IgD-negative memory B cell (primary cell): ENCODE measurements at regions not wholly inside any gene's neighbourhood (a gene's known extent, or its start where the extent isn't known, plus 50 kb on each side); places are given as distances from the start of the nearest gene placed in this dataset.
A peak's percentile ranks its signal among the peaks of the same experiment; 100 is the strongest.

Source experiments
- H3K27ac Mint-ChIP-seq, 3 donors: one replicate each; pipeline ENCODE4 v1.8.0; 2020 to 2022; ENCODE audit warnings: mild to moderate bottlenecking in 3 of 3, mixed read lengths in 3 of 3, moderate library complexity in 1 of 3
- H3K27me3 Mint-ChIP-seq: one replicate; pipeline ENCODE4 v1.8.0; 2021; ENCODE audit warnings: mixed read lengths
- H3K36me3 Mint-ChIP-seq: one replicate; pipeline ENCODE4 v1.8.0; 2020; ENCODE audit warnings: mild to moderate bottlenecking, mixed read lengths
- H3K4me1 Mint-ChIP-seq, 3 donors: one replicate each; pipeline ENCODE4 v1.8.0; 2020 to 2022; ENCODE audit warnings: mixed read lengths in 3 of 3, mild to moderate bottlenecking in 1 of 3
- H3K4me3 Mint-ChIP-seq, 4 donors: one replicate each; pipeline ENCODE4 v1.8.0; 2020 to 2022; ENCODE audit warnings: mild to moderate bottlenecking in 4 of 4, mixed read lengths in 4 of 4, moderate library complexity in 3 of 4
- H3K9me3 Mint-ChIP-seq, 3 donors: one replicate each; pipeline ENCODE4 v1.8.0; 2020 to 2021; ENCODE audit warnings: mixed read lengths in 3 of 3, mild to moderate bottlenecking in 1 of 3

DNA sequence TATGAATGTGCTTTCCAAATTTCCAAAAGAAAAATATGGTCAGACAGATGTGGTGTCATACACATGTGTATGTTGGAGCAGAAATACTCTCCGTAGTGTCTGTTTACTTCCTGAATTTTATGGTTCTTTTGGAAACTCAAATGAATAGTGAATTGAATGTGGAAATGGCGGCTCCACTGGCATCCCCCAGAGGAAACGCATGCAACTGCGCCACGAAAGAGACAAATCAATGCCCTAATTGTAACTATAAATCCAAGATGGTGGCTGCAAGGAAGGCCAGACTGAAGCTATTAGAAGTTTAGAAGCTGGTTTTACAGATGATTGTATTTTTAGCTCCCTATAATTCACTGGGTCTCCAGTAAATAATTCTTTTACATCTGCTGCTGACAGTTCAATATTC lies 246.7 kb downstream of the FGFR2 start:
- H3K36me3 Mint-ChIP-seq = no peaks in the 10 kb centered on the region
- no peak overlapping the region for H3K4me3 Mint-ChIP-seq
- H3K27me3 Mint-ChIP-seq = no peaks in the 10 kb centered on the region
- peaks cover 0 to 9% (median 1%) of the 10 kb centered on the region in 3 donors for H3K9me3 Mint-ChIP-seq
- H3K27ac Mint-ChIP-seq = no peak overlapping the region
- no peaks in the 10 kb centered on the region for H3K4me1 Mint-ChIP-seq

DNA sequence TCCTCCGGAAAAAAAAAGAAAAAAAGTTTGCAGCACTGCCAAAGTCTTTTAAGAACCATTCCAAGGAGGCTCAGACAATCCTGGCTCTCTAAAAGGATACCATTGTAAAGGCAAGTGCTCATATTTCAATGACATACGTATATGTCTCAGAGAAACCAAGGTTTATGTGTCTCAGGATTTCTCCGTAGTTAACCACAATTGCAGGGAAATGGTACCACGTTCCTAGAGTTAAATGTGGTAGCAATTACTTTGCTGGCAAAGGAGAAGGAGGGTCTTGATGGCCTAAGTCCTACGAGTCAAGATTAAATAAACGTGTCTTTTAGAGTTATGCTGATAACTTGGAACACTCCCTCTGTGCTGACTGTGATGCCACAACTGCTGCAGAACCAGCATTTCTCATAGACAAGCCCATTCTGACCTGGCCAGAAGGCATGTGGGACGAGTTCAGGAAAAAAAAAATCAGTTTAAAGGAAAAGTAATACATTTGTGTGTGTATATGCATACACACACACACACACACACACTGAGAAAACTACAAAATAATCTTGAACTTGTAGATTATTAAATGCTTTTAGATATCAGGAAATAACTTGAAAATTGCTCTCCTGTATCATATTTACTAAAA lies 245.9 kb downstream of the FGFR2 start:
- Mint-ChIP-seq H3K9me3 (peaks cover 0 to 5% (median 1%) of the 10 kb centered on the region in 3 donors), H3K27ac (no peak overlapping the region), H3K27me3 (no peaks in the 10 kb centered on the region), H3K4me1 (no peaks in the 10 kb centered on the region), H3K36me3 (no peaks in the 10 kb centered on the region), H3K4me3 (peak overlapping the region in 1 of 4 donors; percentile 32)

DNA sequence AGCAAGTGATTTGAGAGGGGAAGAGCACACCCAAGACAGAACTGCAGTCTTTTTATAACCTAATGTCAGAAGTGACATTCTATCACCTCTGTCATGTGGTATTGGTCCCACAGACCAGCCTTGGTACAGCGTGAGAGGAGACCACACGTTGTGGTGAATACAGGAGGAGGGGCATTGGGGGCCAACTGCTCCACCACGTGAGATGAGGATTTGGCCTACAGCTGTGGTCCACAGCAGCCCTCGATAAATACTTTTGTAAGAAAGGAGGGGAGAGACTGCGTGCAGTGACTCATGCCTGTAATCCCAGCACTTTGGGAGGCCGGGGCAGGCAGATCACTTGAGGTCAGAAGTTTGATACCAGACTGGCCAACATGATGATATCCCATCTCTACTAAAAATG lies 243.1 kb downstream of the FGFR2 start:
- no peaks in the 10 kb centered on the region for H3K36me3 Mint-ChIP-seq
- H3K27ac Mint-ChIP-seq = no peak overlapping the region
- H3K9me3 Mint-ChIP-seq = peaks cover 0 to 5% (median 3%) of the 10 kb centered on the region in 3 donors
- H3K4me1 Mint-ChIP-seq = no peaks in the 10 kb centered on the region
- no peaks in the 10 kb centered on the region for H3K27me3 Mint-ChIP-seq
- no peak overlapping the region for H3K4me3 Mint-ChIP-seq

DNA sequence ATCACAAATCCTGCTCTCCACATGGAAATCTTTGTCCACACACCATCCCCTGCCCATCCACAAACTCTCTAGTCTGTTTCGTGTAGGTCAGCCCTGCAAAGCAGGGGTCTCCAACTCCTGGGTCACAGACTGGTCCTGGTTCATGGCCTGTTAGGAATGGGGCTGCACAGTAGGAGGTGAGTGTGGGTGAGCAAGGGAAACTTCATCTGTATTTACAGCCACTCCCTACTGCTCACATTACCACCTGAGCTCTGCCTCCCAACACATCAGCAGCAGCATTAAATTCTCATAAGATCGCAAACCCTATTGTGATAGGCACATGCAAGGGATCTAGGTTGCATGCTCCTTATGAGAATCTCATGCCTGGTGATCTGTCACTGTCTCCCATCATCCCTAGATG lies 242.1 kb downstream of the FGFR2 start:
- H3K9me3 Mint-ChIP-seq = peaks cover 0 to 5% (median 1%) of the 10 kb centered on the region in 3 donors
- H3K36me3 Mint-ChIP-seq = no peaks in the 10 kb centered on the region
- H3K27me3 Mint-ChIP-seq = no peaks in the 10 kb centered on the region
- H3K4me1 Mint-ChIP-seq = no peaks in the 10 kb centered on the region
- H3K4me3 Mint-ChIP-seq = no peak overlapping the region
- H3K27ac Mint-ChIP-seq = no peak overlapping the region

DNA sequence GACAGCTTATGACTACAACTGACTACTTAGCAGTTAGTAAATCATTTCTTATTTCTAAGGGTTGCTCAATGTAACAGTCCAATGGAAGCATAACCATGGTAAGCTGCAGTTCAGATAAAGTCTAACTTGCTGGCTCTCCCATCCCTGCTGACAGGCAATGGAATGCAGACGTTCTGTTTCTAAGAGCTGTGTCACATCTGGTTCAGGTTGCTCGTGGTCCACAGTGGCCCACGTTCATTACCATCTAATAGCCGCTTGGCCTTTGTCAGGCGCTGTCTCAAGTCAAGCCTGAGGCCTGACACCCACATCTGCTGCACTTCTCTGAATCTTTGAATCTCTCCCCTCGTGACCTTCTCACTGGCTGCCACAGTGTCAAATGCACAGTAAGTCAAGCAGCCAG lies 240.8 kb downstream of the FGFR2 start:
- H3K27ac Mint-ChIP-seq = peak overlapping the region in 1 of 3 donors; percentile 18
- no peaks in the 10 kb centered on the region for H3K36me3 Mint-ChIP-seq
- no peaks in the 10 kb centered on the region for H3K27me3 Mint-ChIP-seq
- H3K4me3 Mint-ChIP-seq = no peak overlapping the region
- peaks cover 0 to 5% (median 3%) of the 10 kb centered on the region in 3 donors for H3K9me3 Mint-ChIP-seq
- no peaks in the 10 kb centered on the region for H3K4me1 Mint-ChIP-seq

DNA sequence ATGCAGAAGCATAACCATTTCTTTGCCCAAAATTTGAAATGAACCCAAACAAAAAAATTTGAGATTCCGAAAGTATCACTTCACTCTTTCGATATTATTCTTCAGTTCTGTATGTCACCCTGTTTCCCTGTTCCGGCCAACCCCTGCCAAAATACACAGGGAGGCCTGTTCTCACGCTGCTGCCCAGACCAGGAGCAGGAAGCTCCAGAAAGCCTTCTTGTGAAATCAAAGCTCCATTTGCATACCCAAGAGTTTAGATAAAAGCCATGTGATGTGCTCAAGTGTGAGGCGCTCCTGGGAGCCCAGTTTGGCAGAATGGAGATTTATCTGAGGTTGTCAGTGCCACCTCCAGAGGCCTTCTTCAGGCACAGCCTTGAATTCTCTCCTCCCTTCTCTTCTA lies 236.2 kb downstream of the FGFR2 start:
- H3K27ac Mint-ChIP-seq = no peak overlapping the region
- H3K36me3 Mint-ChIP-seq = no peaks in the 10 kb centered on the region
- peaks cover 3 to 5% (median 4%) of the 10 kb centered on the region in 3 donors for H3K9me3 Mint-ChIP-seq

DNA sequence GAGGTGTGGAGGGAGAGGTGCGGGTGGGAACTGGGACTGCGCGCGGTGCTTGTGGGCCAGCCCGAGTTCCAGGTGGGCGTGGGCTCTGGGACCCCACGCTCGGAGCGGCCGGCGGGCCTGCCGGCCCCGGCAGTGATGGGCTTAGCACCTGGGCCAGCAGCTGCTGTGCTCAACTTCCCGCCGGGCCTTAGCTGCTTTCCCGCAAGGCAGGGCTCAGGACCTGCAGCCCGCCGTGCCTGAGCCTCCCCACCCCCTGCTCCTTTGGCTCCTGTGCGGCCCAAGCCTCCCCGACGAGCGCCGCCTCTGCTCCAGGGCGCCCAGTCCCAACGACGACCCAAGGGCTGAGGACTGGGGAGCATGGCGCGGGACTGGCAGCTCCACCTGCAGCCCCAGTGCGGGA lies 232.7 kb downstream of the FGFR2 start:
- H3K36me3 Mint-ChIP-seq = no peaks in the 10 kb centered on the region
- H3K27me3 Mint-ChIP-seq = no peaks in the 10 kb centered on the region

More for the DNA sequence above, 236.2 kb downstream of the FGFR2 start:
- Mint-ChIP-seq H3K4me3 (no peak overlapping the region), H3K27me3 (no peaks in the 10 kb centered on the region), H3K4me1 (no peaks in the 10 kb centered on the region)

DNA sequence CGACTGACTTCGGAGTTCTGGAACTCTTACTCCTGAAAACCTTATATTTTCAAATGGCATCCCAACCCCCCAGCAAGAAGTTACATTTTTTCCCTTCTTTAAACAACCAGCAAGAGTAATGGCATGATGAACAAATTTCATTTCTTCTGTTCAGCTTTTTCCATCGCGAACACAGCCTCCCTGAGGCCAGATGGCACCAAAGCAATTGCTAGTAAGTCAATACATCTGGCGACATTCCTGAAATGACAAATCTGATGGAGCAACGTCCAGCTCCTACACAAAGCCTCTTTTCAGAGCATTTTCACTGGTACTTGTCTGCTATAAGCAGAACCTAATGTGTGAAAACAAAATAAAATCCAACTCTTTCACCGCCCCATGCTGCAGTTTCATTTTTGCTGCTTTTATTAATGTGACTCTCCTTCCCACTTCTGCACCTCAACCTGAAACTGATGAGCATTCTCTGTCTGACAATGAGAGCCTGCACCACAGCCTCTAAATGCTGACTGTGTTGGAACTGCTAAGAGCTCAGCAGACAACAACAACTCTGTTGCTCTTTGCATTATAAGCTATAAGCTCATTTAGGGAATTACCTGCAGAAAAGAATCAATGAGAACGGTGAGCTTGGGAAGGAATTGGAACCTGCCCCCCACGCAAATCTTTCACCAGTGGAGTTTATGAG lies 229.8 kb downstream of the FGFR2 start:
- H3K4me1 Mint-ChIP-seq = no peaks in the 10 kb centered on the region
- H3K27me3 Mint-ChIP-seq = no peaks in the 10 kb centered on the region

More for the DNA sequence above, 232.7 kb downstream of the FGFR2 start:
- H3K9me3 Mint-ChIP-seq = peaks cover 2 to 4% (median 3%) of the 10 kb centered on the region in 3 donors
- no peak overlapping the region for H3K27ac Mint-ChIP-seq
- no peaks in the 10 kb centered on the region for H3K4me1 Mint-ChIP-seq
- H3K4me3 Mint-ChIP-seq = no peak overlapping the region

DNA sequence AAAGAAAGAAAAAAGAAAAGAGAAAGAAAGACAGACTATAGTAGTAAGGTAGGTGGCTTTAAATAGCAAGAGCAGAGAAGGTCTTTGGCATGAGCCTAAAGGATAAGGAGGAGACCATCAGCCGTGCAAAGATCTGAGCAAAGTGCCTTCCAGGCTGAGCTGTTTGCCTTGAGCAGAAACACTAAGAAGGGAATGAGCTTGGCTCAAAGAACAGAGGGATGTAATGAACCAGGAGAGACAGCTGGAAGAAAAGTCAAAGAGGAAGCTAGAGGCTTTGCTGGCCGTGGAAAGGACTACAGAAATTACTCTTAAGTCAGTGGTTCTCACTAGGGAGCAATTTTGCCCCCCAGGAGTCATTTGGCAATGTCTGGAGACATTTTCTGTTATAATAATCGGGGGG lies 228.6 kb downstream of the FGFR2 start:
- Mint-ChIP-seq H3K4me3 (no peak overlapping the region), H3K9me3 (peaks cover 0 to 5% (median 0%) of the 10 kb centered on the region in 3 donors), H3K4me1 (no peaks in the 10 kb centered on the region), H3K36me3 (no peaks in the 10 kb centered on the region), H3K27me3 (no peaks in the 10 kb centered on the region), H3K27ac (no peak overlapping the region)

More for the DNA sequence above, 229.8 kb downstream of the FGFR2 start:
- Mint-ChIP-seq H3K27ac (no peak overlapping the region), H3K4me3 (no peak overlapping the region), H3K36me3 (no peaks in the 10 kb centered on the region), H3K9me3 (peaks cover 0 to 3% (median 1%) of the 10 kb centered on the region in 3 donors)

DNA sequence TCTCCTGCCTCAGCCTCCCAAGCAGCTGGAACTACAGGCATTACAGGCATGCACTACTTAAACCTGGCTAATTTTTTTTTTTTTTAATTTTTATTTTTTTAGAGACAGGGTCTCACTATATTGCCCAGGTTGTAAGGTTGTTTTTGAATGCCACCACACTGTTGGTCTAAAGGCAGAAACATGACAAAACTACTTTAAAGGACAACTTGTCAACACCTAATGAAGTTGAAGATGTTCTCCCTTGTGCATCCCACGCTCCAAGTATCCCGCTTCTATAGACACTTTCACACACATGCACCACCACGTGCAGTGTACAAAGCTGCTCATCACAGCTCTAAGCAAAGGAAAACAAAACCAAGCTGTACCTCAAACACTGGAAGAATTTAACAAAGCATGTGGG lies 226.4 kb downstream of the FGFR2 start:
- no peak overlapping the region for H3K27ac Mint-ChIP-seq
- H3K27me3 Mint-ChIP-seq = no peaks in the 10 kb centered on the region
- H3K4me1 Mint-ChIP-seq = no peaks in the 10 kb centered on the region

DNA sequence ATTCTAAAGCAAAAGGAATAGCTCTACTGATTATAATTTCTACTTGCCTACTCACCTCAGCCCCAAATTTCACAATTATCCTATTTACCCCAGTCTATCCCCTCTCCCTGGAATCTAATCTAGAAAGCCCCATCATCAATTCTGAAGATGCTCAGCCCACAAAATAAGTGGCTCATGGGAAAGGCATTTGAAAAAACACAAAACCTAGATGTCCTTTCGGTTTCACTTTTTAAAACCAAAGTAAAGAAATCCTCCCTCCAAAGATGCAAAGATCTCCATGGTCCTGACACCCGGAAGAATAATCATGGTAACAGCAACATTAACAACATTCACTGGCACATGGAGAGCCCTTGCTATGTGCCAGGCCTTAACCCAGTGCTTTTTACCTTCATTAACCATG lies 224.8 kb downstream of the FGFR2 start:
- no peak overlapping the region for H3K4me3 Mint-ChIP-seq
- no peaks in the 10 kb centered on the region for H3K27me3 Mint-ChIP-seq
- H3K36me3 Mint-ChIP-seq = no peaks in the 10 kb centered on the region
- H3K4me1 Mint-ChIP-seq = no peaks in the 10 kb centered on the region
- no peak overlapping the region for H3K27ac Mint-ChIP-seq
- peaks cover 0 to 3% (median 0%) of the 10 kb centered on the region in 3 donors for H3K9me3 Mint-ChIP-seq

More for the DNA sequence above, 226.4 kb downstream of the FGFR2 start:
- Mint-ChIP-seq H3K4me3 (no peak overlapping the region), H3K9me3 (peaks cover 0 to 3% (median 0%) of the 10 kb centered on the region in 3 donors), H3K36me3 (no peaks in the 10 kb centered on the region)

DNA sequence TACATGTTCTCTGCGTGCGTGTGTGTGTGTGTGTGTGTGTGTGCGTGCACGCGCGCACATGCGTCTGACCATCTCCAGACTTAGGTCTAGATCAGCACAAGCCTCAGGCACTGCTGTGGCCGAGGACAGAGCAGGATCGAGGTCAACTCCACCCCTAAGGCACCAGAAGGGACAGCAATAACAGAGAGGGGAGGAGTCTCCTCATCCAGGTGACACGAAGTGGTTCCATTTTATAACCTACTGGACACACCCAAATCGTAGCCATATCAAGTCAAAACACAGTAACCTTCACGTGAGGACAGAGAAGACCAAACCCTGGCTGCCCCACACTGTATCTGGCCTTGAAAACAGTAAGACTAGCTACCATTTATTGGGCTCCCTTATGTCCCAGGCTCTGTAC lies 224.1 kb downstream of the FGFR2 start:
- H3K9me3 Mint-ChIP-seq = peaks cover 0 to 3% (median 0%) of the 10 kb centered on the region in 3 donors
- no peak overlapping the region for H3K4me3 Mint-ChIP-seq
- no peak overlapping the region for H3K27ac Mint-ChIP-seq
- no peaks in the 10 kb centered on the region for H3K27me3 Mint-ChIP-seq
- no peaks in the 10 kb centered on the region for H3K4me1 Mint-ChIP-seq
- no peaks in the 10 kb centered on the region for H3K36me3 Mint-ChIP-seq

DNA sequence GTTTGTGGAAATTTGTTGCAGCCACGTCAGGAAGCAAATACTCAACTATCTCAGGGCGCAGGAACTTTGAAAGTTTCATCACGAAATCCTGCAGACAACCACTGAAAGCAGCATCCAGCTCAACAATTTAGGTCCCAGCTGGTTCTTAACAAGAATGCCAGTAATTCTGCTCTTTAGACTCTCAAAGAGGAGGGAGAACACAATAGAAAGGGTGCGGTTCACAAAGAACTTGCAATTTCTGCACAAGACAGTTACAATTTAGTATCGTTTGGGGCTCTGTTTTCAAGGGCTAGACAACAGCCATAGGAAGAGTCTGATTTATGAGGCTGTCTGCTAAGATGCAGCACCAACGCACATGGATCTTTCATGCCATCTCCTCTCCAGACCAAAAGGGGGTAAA lies 223.1 kb downstream of the FGFR2 start:
- Mint-ChIP-seq H3K4me1 (no peaks in the 10 kb centered on the region), H3K27me3 (no peaks in the 10 kb centered on the region), H3K27ac (no peak overlapping the region), H3K9me3 (peaks cover 0 to 3% (median 2%) of the 10 kb centered on the region in 3 donors), H3K36me3 (no peaks in the 10 kb centered on the region), H3K4me3 (no peak overlapping the region)

DNA sequence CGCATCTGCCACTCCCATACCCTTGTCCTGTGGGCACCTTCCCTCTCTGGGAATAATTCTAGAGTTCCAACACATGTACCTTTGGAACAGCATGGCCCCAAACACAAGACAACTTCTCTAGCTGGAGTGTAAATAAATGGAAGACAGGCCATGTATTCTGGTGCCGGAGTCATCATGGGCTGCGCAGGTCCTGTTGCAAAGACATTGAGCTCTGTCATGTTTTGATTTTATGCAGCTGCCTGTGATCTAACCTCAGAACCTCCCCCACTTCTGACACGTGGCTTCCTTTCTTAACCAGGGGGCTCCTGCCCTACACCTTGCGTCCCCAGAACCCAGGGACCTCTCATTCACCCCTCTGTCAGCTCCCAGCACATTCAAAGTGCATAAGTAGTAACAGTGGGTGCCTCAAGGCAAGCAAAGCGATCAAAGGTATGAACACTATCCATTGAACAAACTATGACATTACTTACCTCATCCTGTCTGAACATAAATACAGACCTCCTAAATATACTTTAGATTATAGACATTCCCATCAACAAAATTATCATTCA lies 219.9 kb downstream of the FGFR2 start:
- peaks cover 0 to 6% (median 2%) of the 10 kb centered on the region in 3 donors for H3K9me3 Mint-ChIP-seq
- H3K4me3 Mint-ChIP-seq = no peak overlapping the region
- no peaks in the 10 kb centered on the region for H3K4me1 Mint-ChIP-seq
- H3K27ac Mint-ChIP-seq = no peak overlapping the region
- H3K27me3 Mint-ChIP-seq = no peaks in the 10 kb centered on the region
- H3K36me3 Mint-ChIP-seq = no peaks in the 10 kb centered on the region

DNA sequence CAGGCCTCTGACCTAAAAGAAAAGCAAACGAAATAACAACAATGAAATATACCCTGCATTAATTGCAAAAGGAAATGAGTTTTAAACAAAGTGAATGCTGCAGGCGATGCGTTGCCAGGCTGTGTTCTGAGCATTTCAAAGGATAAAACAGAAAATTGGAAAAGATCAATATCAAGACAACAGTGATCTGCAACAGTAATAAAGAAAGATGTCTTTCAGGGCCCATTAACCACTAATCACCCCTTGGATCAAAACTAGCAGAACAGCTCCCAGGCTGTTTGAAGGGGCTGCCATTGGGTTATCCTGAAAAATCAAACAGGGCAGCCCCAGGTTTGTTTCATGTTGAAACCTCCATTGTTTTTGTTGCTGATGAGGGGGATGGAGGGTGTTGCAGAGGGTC lies 219.2 kb downstream of the FGFR2 start:
- H3K36me3 Mint-ChIP-seq = no peaks in the 10 kb centered on the region
- H3K9me3 Mint-ChIP-seq = peaks cover 0 to 5% (median 2%) of the 10 kb centered on the region in 3 donors
- H3K27me3 Mint-ChIP-seq = no peaks in the 10 kb centered on the region
- H3K27ac Mint-ChIP-seq = no peak overlapping the region
- no peaks in the 10 kb centered on the region for H3K4me1 Mint-ChIP-seq
- H3K4me3 Mint-ChIP-seq = no peak overlapping the region

DNA sequence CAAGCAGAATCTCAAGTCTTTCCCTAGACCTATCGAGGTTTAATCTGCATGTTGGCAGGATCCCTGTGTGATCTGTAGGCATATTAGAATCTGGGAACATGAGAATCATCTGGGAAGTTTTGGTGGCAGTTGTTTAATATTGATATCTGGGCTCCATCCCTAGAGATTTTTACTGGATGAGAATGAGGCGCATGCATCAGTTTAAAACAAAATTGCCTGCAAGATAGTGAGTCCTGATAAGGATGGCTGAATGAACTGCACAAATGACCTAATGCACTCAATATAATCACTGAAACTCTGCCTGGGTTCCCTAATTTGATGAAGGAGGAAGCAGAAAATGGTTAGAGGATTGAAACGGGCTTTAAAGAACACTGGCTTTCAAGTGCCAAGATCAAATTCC lies 218.0 kb downstream of the FGFR2 start:
- Mint-ChIP-seq H3K4me1 (no peaks in the 10 kb centered on the region), H3K27ac (no peak overlapping the region), H3K27me3 (no peaks in the 10 kb centered on the region), H3K9me3 (peaks cover 0 to 3% (median 2%) of the 10 kb centered on the region in 3 donors), H3K36me3 (no peaks in the 10 kb centered on the region), H3K4me3 (no peak overlapping the region)
